ENCODE measurements at regions not wholly inside any gene's neighbourhood (a gene's known extent, or its start where the extent isn't known, plus 50 kb on each side); places are given as distances from the start of the nearest gene placed in this dataset.

GRCh38 chr20:57999465-58000111 is 228.9 kb downstream of the ANKRD60 start:
- Histone ChIP-seq H3K4me2 (ENCODE audit: insufficient read depth in 1 of 2, low read depth in 2 of 2, low read length in 2 of 2) (peak overlapping the region; percentile 15 to 41; a peak in 1 of 4 replicates), H2BK20ac (ENCODE audit: low read length) (no peak overlapping the region), H2BK120ac (replicated peaks; ENCODE audit: low read depth, low read length) (no peak overlapping the region), H3K18ac (ENCODE audit: extremely low read depth, low read length) (no peak overlapping the region), H4K8ac (ENCODE audit: extremely low read depth, insufficient read depth, low read length) (no peak overlapping the region), H3K56ac (replicated peaks; ENCODE audit: insufficient read length, low read depth, low read length) (no peak overlapping the region), H3K79me1 (ENCODE audit: low read depth, low read length) (no peaks in the 10 kb centered on the region), H3K4me3 (ENCODE audit: extremely low read depth in 1 of 4, insufficient read depth in 2 of 4, low read depth in 3 of 4, low read length in 4 of 4) (peak overlapping the region in 3 of 4 experiments; percentile 7 to 11 (median 10); a peak in 1 of 8 replicates), H2BK5ac (ENCODE audit: low read depth, low read length) (no peak overlapping the region; the same call in 1 of the 2 replicates), H3K23me2 (ENCODE audit: low read depth, low read length) (peaks cover 3% of the 10 kb centered on the region), H3K27me3 (replicated peaks in 1 of 4; ENCODE audit: control insufficient read depth in 3 of 4, extremely low read depth in 1 of 4, insufficient read depth in 3 of 4, low read length in 3 of 4) (0 out of 7 replicates have a peak, but pooled peaks cover 0 to 3% (median 0%) of the 10 kb centered on the region in 4 experiments), H3K14ac (ENCODE audit: insufficient read length) (no peak overlapping the region), H4K91ac (replicated peaks; ENCODE audit: insufficient read length, low read length) (no peak overlapping the region), H3K23ac (ENCODE audit: insufficient read length) (no peak overlapping the region), H3K9me3 (ENCODE audit: insufficient read depth in 2 of 2, low read depth in 1 of 2, low read length in 1 of 2) (0 out of 4 replicates have a peak, but pooled peaks cover 0 to 3% of the 10 kb centered on the region in 2 experiments), H3K4ac (replicated peaks; ENCODE audit: insufficient read length, low read depth, low read length) (no peak overlapping the region), H4K20me1 (replicated peaks in 1 of 2; ENCODE audit: control insufficient read depth in 1 of 2, insufficient read depth in 2 of 2, low read length in 2 of 2) (no peaks in the 10 kb centered on the region), H2AK5ac (ENCODE audit: low read depth, low read length) (no peak overlapping the region), H2AFZ (ENCODE audit: low read length) (no peak overlapping the region), H2BK12ac (ENCODE audit: low read depth, low read length) (no peak overlapping the region), H2BK15ac (ENCODE audit: low read length) (no peak overlapping the region), H4K5ac (ENCODE audit: insufficient read length, low read depth, low read length) (no peak overlapping the region), H3K27ac (ENCODE audit: low read depth, low read length) (no peak overlapping the region), H3K4me1 (replicated peaks in 1 of 4; ENCODE audit: control insufficient read depth in 3 of 4, insufficient read depth in 4 of 4, low read length in 3 of 4) (peaks cover 0 to 7% (median 6%) of the 10 kb centered on the region in 4 experiments; a peak in 5 of 7 replicates), H3K9ac (replicated peaks in 1 of 4; ENCODE audit: extremely low read depth in 1 of 4, low read depth in 3 of 4, low read length in 3 of 4) (no peak overlapping the region), H3K79me2 (ENCODE audit: control insufficient read depth in 1 of 2, insufficient read depth in 2 of 2, low read length in 2 of 2) (no peaks in the 10 kb centered on the region), H3K36me3 (ENCODE audit: control insufficient read depth in 2 of 4, insufficient read depth in 4 of 4, low read length in 3 of 4) (no peaks in the 10 kb centered on the region)
- ChIA-PET CTCF (ENCODE audit: partially characterized antibody) (interaction anchor here (0.6 to 1.6 kb wide), 6 partner anchors 10 to 346 kb away, joined by 3 to 4 read pairs (median 4); no protein-coding TSS in a partner anchor), POLR2A (ENCODE audit: partially characterized antibody) (no interaction called here)
- FAIRE-seq = no peak
- TF ChIP-seq BCL11A (IDR thresholded peaks at IDR 0.05; ENCODE audit: low read depth in 2 of 2, low read length in 2 of 2) = no peak
- TF ChIP-seq SIN3A (conservative IDR thresholded peaks at IDR 0.05 in 1 of 2, IDR thresholded peaks at IDR 0.05 in 1 of 2; ENCODE audit: low read depth in 1 of 2, low read length in 2 of 2) = 0 out of 4 replicates have a peak, but pooled peaks of 1 of the 2 experiments have one; percentile 53
- TF ChIP-seq TEAD4 (IDR thresholded peaks at IDR 0.05; ENCODE audit: low read depth, low read length) = 0 out of 2 replicates have a peak, but pooled peaks have one; percentile 17
- peak; percentile 79 for TF ChIP-seq CTBP2 (IDR thresholded peaks at IDR 0.05; ENCODE audit: borderline replicate concordance, insufficient read depth, insufficient read length, low read length)
- peak in 1 of 2 experiments; percentile 54 for DNase-seq (ENCODE audit: low read depth in 1 of 2, low spot score in 2 of 2)
- 43% methylated on average over 17 of the region's 17 CpGs; no CpG with 5 or more reads in 1 of the 2 experiments for WGBS, 2 experiments (ENCODE audit: extremely low coverage in 1 of 2, insufficient coverage in 1 of 2, insufficient read length in 1 of 2, insufficient replicate concordance in 2 of 2, low coverage in 1 of 2, low lambda C conversion rate in 2 of 2, missing lambda C conversion rate in 1 of 2)

Data from H1 (cell line).